ENCODE measurements at regions not wholly inside any gene's neighbourhood (a gene's known extent, or its start where the extent isn't known, plus 50 kb on each side); places are given as distances from the start of the nearest gene placed in this dataset.

DNA sequence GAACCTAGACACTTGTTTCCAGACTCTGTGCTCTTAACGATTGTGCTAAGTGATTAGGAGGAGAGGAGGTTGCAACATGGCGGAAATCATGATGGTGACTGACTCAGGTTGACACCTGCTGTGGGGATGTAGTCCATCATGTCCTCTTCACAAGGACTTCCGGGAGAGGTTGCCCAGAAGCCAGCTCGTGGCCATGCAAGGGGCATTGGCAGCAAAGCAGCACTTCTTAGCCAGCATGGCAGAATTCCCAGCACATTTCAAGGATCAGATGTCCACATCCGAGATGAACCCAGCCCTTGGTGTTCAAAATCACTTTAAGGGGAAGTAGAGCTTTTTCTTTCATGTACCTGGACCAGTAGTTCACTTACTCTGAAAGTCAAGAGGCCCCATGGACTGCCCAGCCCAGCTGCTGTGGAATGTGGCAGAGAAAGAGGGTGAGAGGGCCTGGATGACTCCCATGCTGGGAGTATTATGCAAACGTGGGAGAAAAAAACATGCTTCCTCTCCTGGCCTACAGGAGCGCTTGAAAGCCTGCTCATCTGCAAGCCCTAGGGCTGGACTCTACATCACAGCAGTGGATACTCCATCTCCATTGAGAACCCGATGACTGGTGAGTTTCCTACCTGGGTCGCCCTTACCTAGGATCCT is 65.5 kb downstream of the IRX6 start:
- no peak overlapping the region for H3K4me3 ChIP-seq (ENCODE audit: low read depth, low read length)
- TF ChIP-seq POLR2A (IDR thresholded peaks at IDR 0.05; ENCODE audit: extremely low read depth, insufficient read length) (no peak), MYC (IDR thresholded peaks at IDR 0.05; ENCODE audit: low read depth, low read length) (no peak)
- TF ChIP-seq, protein P1, sequence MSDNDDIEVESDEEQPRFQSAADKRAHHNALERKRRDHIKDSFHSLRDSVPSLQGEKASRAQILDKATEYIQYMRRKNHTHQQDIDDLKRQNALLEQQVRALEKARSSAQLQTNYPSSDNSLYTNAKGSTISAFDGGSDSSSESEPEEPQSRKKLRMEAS (IDR thresholded peaks at IDR 0.05; ENCODE audit: low read depth, low read length) = no peak
- TF ChIP-seq, protein P2, sequence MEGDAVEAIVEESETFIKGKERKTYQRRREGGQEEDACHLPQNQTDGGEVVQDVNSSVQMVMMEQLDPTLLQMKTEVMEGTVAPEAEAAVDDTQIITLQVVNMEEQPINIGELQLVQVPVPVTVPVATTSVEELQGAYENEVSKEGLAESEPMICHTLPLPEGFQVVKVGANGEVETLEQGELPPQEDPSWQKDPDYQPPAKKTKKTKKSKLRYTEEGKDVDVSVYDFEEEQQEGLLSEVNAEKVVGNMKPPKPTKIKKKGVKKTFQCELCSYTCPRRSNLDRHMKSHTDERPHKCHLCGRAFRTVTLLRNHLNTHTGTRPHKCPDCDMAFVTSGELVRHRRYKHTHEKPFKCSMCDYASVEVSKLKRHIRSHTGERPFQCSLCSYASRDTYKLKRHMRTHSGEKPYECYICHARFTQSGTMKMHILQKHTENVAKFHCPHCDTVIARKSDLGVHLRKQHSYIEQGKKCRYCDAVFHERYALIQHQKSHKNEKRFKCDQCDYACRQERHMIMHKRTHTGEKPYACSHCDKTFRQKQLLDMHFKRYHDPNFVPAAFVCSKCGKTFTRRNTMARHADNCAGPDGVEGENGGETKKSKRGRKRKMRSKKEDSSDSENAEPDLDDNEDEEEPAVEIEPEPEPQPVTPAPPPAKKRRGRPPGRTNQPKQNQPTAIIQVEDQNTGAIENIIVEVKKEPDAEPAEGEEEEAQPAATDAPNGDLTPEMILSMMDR (IDR thresholded peaks at IDR 0.05; ENCODE audit: low read depth, low read length) = no peak
- no peak for DNase-seq (ENCODE audit: low read depth)

DNA sequence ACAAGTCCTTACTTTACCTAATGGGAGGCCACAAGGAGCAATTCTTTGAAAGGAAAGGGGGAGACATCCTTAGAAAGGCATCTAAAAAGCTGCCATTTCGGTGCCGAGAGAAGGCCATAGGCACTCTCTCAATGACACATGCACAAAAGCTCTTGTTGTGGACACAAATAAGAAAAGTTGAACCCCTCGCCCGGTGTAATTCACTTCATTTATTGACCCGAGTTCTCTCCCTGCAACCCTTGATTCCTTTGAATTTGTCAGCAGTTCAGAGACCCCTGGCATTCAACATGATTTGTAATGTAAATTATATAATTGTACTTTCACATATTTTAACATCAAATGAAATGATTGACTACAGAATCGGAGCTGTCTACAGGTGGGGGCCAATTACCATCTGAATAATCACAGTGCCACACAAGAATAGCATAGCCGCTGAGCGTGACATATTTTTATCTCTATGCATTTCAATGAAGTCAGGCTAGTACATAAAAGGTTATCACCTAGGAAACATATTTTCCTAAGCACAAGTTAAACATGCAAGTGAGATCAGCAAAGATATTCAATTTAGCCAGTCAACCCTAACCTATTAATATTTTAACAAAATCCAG is 66.7 kb downstream of the IRX6 start:
- H3K4me3 ChIP-seq (ENCODE audit: low read depth, low read length) = no peak overlapping the region
- DNase-seq (ENCODE audit: low read depth) = no peak
- no peak for TF ChIP-seq POLR2A (IDR thresholded peaks at IDR 0.05; ENCODE audit: extremely low read depth, insufficient read length)
- TF ChIP-seq, protein P1 (IDR thresholded peaks at IDR 0.05; ENCODE audit: low read depth, low read length) = no peak
- TF ChIP-seq MYC (IDR thresholded peaks at IDR 0.05; ENCODE audit: low read depth, low read length) = no peak
- TF ChIP-seq, protein P2 (IDR thresholded peaks at IDR 0.05; ENCODE audit: low read depth, low read length) = no peak

DNA sequence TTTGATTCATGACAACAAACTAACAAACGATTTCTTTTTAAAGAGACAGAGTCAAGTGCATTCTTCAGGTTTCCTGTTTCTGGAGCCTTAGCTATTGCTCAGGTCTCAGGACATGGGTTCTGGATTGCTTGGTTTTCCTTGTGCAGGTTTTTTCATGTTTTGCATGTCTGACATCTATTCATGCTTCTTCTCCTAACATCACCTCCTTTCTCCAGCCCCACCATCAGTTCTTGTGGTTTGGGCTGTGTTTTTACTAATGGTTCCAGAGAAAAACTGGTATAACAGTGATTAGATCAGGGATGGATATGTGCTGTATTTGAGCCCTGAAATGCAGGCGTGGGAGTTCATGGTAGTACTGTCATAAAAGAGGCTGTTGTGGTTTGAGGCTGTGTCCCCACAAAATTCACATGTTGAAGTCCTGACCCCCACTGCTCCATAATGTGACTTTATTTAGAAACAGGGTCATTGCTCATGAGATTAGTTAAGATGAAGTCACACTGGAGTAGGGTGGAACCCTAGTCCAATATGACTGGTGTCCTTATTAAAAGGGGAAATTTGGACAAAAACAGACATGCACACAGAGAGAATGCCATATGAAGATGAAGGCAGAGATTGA is 67.9 kb downstream of the IRX6 start:
- peak; percentile 43 for DNase-seq (ENCODE audit: low read depth)
- TF ChIP-seq, protein P1 (IDR thresholded peaks at IDR 0.05; ENCODE audit: low read depth, low read length) = no peak
- TF ChIP-seq POLR2A (IDR thresholded peaks at IDR 0.05; ENCODE audit: extremely low read depth, insufficient read length) (no peak), MYC (IDR thresholded peaks at IDR 0.05; ENCODE audit: low read depth, low read length) (no peak)
- TF ChIP-seq, protein P2 (IDR thresholded peaks at IDR 0.05; ENCODE audit: low read depth, low read length) = no peak
- H3K4me3 ChIP-seq (ENCODE audit: low read depth, low read length) = no peak overlapping the region

DNA sequence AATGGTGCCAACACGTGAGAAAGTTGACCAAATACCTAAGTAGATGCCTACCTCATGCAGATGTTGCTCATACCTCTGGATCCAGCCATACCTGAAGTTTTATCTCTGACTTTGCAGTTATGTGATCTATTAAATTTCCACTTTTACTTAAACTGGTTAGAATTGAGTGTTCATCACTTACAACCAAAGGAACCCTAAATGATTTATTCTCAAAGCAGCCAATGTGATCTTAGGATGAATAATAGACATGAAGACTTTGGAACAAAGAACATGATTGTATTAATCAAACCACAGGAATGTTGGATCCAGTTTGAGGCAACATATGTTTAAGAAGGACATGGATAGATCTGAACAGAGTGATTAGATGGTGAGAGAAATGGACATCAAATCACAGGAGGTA is 68.7 kb downstream of the IRX6 start:
- no peak for DNase-seq (ENCODE audit: low read depth)
- no peak overlapping the region for H3K4me3 ChIP-seq (ENCODE audit: low read depth, low read length)
- TF ChIP-seq POLR2A (IDR thresholded peaks at IDR 0.05; ENCODE audit: extremely low read depth, insufficient read length) = no peak
- TF ChIP-seq MYC (IDR thresholded peaks at IDR 0.05; ENCODE audit: low read depth, low read length) = no peak
- TF ChIP-seq, protein P1 (IDR thresholded peaks at IDR 0.05; ENCODE audit: low read depth, low read length) = no peak
- TF ChIP-seq, protein P2 (IDR thresholded peaks at IDR 0.05; ENCODE audit: low read depth, low read length) = no peak

DNA sequence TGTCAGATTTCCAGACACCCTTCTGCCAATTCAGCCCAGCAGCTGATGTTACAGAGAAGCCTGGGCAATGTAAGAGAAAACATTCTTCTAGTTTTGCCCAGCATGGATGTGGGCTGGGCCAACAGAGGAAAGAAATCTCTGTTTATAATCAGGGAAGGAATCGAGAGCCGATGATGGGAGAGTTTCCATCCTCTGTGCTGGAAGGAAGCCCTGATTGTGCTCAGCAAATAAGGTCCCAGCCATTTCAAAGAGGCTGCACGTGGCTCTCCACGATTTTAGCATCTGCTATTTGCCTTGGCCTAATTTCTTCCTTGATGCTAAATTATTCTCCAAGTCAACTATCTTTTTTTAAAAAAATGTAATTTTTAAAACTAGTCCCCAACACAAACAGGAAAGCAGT is 70.0 kb downstream of the IRX6 start:
- no peak overlapping the region for H3K4me3 ChIP-seq (ENCODE audit: low read depth, low read length)
- TF ChIP-seq, protein P2 (IDR thresholded peaks at IDR 0.05; ENCODE audit: low read depth, low read length) = no peak
- TF ChIP-seq POLR2A (IDR thresholded peaks at IDR 0.05; ENCODE audit: extremely low read depth, insufficient read length) (no peak), MYC (IDR thresholded peaks at IDR 0.05; ENCODE audit: low read depth, low read length) (no peak)
- TF ChIP-seq, protein P1 (IDR thresholded peaks at IDR 0.05; ENCODE audit: low read depth, low read length) = no peak
- DNase-seq (ENCODE audit: low read depth) = no peak
